ENCODE measurements at regions not wholly inside any gene's neighbourhood (a gene's known extent, or its start where the extent isn't known, plus 50 kb on each side); places are given as distances from the start of the nearest gene placed in this dataset.

DNA sequence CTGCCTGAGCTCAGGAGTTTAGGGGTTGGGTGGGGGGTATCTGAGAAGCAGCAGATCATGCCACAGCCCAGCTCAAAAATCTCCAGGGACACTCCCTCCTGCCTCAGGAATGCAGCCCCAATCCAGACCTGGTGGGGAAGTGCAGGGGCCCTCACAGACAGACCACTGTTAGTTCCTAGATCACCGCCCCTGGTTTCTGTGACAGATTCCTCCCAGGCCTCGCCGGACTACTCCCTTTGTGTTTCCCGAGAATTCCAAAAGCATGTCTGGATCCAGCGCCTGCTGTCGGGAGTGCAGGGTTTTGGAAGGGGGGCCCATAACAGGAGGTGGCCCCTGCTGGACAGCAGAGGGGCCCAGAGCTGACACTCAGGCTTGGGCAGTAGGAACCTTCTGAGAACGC is 74.5 kb downstream of the CTSL start:
- no peak overlapping the region for H3K4me3 ChIP-seq (ENCODE audit: low read depth, low read length)
- H3K9me3 ChIP-seq (ENCODE audit: severe bottlenecking) = no peaks in the 10 kb centered on the region
- H3K27ac ChIP-seq = no peak overlapping the region
- H3K36me3 ChIP-seq = no peaks in the 10 kb centered on the region
- H3K27me3 ChIP-seq (ENCODE audit: insufficient read depth, low read depth, severe bottlenecking) = no peaks in the 10 kb centered on the region
- DNase-seq = no peak
- TF ChIP-seq, protein P1, sequence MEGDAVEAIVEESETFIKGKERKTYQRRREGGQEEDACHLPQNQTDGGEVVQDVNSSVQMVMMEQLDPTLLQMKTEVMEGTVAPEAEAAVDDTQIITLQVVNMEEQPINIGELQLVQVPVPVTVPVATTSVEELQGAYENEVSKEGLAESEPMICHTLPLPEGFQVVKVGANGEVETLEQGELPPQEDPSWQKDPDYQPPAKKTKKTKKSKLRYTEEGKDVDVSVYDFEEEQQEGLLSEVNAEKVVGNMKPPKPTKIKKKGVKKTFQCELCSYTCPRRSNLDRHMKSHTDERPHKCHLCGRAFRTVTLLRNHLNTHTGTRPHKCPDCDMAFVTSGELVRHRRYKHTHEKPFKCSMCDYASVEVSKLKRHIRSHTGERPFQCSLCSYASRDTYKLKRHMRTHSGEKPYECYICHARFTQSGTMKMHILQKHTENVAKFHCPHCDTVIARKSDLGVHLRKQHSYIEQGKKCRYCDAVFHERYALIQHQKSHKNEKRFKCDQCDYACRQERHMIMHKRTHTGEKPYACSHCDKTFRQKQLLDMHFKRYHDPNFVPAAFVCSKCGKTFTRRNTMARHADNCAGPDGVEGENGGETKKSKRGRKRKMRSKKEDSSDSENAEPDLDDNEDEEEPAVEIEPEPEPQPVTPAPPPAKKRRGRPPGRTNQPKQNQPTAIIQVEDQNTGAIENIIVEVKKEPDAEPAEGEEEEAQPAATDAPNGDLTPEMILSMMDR (IDR thresholded peaks at IDR 0.05; ENCODE audit: low read depth, low read length) = no peak

DNA sequence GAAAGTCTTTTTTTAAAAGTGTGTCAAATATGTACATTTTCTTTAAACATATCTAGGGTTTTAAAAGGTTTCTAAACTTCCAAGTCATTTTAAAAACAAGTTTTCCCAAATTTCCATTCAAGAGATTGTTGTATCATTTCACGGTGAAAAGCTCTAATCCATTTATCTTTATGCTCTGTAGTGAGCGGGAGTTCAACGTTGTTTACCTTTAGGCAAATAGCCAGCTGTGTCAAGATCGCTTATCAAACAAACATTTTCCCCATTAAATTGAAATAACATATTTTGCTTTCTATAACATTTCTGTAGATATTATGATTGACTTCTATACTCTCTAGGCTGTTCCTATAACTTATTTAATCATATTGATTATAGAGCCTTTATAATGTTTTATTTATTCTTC is 75.1 kb downstream of the CTSL start:
- TF ChIP-seq, protein P1 (IDR thresholded peaks at IDR 0.05; ENCODE audit: low read depth, low read length) = no peak
- Histone ChIP-seq H3K9me3 (ENCODE audit: severe bottlenecking) (no peaks in the 10 kb centered on the region), H3K4me3 (ENCODE audit: low read depth, low read length) (no peak overlapping the region), H3K36me3 (no peaks in the 10 kb centered on the region), H3K27ac (no peak overlapping the region), H3K27me3 (ENCODE audit: insufficient read depth, low read depth, severe bottlenecking) (no peaks in the 10 kb centered on the region)
- no peak for DNase-seq

DNA sequence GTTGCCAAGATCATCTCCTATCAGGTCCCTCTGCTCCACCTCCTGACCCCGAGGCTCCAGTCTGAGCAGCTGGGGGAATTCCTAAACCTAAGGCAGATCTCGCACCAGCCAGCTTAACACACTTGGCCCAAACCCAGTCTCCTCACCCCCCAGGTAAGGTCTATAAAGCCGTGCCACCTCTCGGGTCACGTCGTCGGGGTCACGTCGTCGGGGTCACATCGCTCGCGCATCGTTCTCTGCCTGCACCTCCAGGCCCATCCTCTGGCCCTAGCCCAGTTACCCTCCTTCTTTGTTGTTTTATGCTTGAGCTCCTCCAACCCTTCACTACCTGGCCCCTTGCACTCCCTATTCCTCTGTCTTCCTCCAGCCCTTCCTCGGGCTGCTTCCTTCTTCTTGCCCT is 77.2 kb downstream of the CTSL start:
- no peak for DNase-seq
- no peaks in the 10 kb centered on the region for H3K27me3 ChIP-seq (ENCODE audit: insufficient read depth, low read depth, severe bottlenecking)
- TF ChIP-seq, protein P1 (IDR thresholded peaks at IDR 0.05; ENCODE audit: low read depth, low read length) = no peak
- no peak overlapping the region for H3K27ac ChIP-seq
- no peaks in the 10 kb centered on the region for H3K36me3 ChIP-seq
- H3K9me3 ChIP-seq (ENCODE audit: severe bottlenecking) = peaks cover 3% of the 10 kb centered on the region
- H3K4me3 ChIP-seq (ENCODE audit: low read depth, low read length) = no peak overlapping the region

DNA sequence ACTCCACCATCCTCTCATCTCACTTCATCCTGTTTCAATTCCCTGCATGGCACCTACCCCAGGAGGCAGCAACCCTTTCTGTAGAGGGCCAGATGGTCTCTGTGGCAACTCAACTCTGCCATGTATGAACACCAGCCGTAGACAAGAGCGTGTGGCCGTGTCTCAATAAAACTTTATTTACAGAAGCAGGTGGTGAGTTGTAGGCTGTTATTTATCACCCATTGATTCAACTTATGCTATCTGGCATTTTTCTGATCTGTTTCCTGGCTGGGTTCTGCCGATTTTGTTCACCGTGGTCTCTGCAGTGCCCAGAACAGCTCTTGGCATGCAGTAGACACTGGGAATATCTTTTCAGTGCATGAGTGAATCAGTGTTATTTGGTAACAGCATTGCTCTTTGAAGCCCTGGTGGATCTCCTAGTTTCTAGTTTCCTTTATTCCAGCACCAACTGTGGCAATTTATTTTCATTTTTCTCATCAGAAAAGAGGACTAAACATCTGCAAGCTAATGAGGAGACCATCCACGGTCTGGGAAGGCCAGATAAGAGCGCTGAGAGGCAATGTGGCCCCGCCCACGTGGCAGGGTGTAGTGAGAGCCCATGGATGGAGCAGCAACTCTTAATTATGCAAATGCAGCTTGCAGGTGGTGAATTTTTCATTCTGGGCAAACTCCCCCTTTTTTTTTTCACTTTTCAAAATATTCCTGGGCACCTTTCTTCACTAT is 77.9 kb downstream of the CTSL start:
- H3K9me3 ChIP-seq (ENCODE audit: severe bottlenecking) = peaks cover 3% of the 10 kb centered on the region
- DNase-seq = no peak
- TF ChIP-seq, protein P1 (IDR thresholded peaks at IDR 0.05; ENCODE audit: low read depth, low read length) = no peak

DNA sequence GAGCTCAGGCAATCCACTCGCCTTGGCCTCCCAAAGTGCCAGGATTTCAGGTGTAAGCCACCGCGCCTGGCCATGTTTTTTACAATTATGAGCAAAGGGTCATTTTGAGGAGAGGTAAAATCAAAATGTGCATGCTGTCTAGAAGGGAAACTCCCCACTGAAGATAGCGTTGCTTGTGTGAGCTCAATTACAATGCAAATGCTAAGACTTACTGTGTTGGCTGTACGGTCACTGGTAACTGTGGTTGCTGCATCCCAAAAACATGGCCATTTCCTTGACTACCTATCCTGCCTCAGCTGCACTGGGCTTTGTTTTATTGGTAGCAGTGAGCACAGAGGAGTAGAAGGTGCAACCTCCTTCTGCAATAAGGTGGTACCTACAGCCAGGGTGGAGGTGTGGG is 77.4 kb upstream of the SPATA31E1 start:
- TF ChIP-seq, protein P1 (IDR thresholded peaks at IDR 0.05; ENCODE audit: low read depth, low read length) = no peak
- H3K27me3 ChIP-seq (ENCODE audit: insufficient read depth, low read depth, severe bottlenecking) = no peaks in the 10 kb centered on the region
- peaks cover 3% of the 10 kb centered on the region for H3K9me3 ChIP-seq (ENCODE audit: severe bottlenecking)
- no peak overlapping the region for H3K4me3 ChIP-seq (ENCODE audit: low read depth, low read length)
- H3K27ac ChIP-seq = no peak overlapping the region
- DNase-seq = no peak
- H3K36me3 ChIP-seq = no peaks in the 10 kb centered on the region

More for the DNA sequence above, 77.9 kb downstream of the CTSL start:
- Histone ChIP-seq H3K4me3 (ENCODE audit: low read depth, low read length) (no peak overlapping the region), H3K27me3 (ENCODE audit: insufficient read depth, low read depth, severe bottlenecking) (no peaks in the 10 kb centered on the region), H3K27ac (no peak overlapping the region), H3K36me3 (no peaks in the 10 kb centered on the region)

DNA sequence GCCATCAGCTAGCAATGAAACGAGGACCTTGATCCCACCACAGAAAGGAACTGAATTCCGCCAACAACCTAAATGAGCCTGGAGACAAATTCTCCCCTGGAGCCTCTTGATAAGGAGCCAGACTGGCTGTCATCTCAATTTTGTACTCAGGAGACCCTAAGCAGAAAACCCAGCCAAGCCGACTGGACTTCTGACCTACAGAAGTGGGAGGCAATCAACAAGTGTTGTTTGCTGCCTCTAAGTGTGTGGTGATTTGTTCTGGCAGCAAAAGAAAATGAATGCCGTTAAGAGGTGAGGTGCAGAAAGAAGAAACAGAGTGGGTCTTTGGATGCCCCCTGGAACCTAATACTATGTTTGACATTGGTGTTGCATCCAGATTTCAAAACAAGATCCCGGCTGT is 72.7 kb upstream of the SPATA31E1 start:
- TF ChIP-seq, protein P1 (IDR thresholded peaks at IDR 0.05; ENCODE audit: low read depth, low read length) = no peak
- H3K27me3 ChIP-seq (ENCODE audit: insufficient read depth, low read depth, severe bottlenecking) = no peaks in the 10 kb centered on the region

More for the DNA sequence above, 72.7 kb upstream of the SPATA31E1 start:
- Histone ChIP-seq H3K4me3 (ENCODE audit: low read depth, low read length) (no peak overlapping the region), H3K9me3 (ENCODE audit: severe bottlenecking) (peaks cover 3% of the 10 kb centered on the region), H3K36me3 (no peaks in the 10 kb centered on the region), H3K27ac (no peak overlapping the region)
- no peak for DNase-seq
